H9 (cell line): ENCODE measurements at regions not wholly inside any gene's neighbourhood (a gene's known extent, or its start where the extent isn't known, plus 50 kb on each side); places are given as distances from the start of the nearest gene placed in this dataset.

Experiments
- DNase-seq: peaks from one replicate; pipeline ENCODE4 v3.0.0-alpha.2; 2017
- H2AFZ ChIP-seq: one replicate; pipeline ENCODE4 v1.6.1; 2013; ENCODE audit warnings: mild to moderate bottlenecking, low read length, control low read depth, moderate library complexity
- H2AK5ac ChIP-seq: 2 replicates; pipeline ENCODE4 v1.6.1; 2013; ENCODE audit warnings: low read length, control low read depth, mixed read lengths; ENCODE audit not compliant: insufficient read length
- H2BK120ac ChIP-seq: one replicate; pipeline ENCODE4 v1.6.1; 2013; ENCODE audit warnings: low read depth, mild to moderate bottlenecking, low read length, control low read depth, inconsistent platforms; ENCODE audit not compliant: poor library complexity, severe bottlenecking
- H2BK12ac ChIP-seq: 2 replicates; pipeline ENCODE4 v1.6.1; 2013; ENCODE audit warnings: low read length, control low read depth, mixed read lengths, low read depth; ENCODE audit not compliant: insufficient read length
- H2BK15ac ChIP-seq: 2 replicates; pipeline ENCODE4 v1.6.1; 2013; ENCODE audit warnings: low read depth, low read length, control low read depth
- H2BK20ac ChIP-seq: one replicate; pipeline ENCODE4 v1.6.1; 2013; ENCODE audit warnings: low read depth, mild to moderate bottlenecking, low read length, control low read depth, inconsistent platforms; ENCODE audit not compliant: poor library complexity, severe bottlenecking
- H2BK5ac ChIP-seq: 2 replicates; pipeline ENCODE4 v1.6.1; 2013; ENCODE audit warnings: low read length, control low read depth, mixed read lengths; ENCODE audit not compliant: insufficient read length
- H3K14ac ChIP-seq: 2 replicates; pipeline ENCODE4 v1.6.1; 2013; ENCODE audit warnings: low read length, control low read depth; ENCODE audit not compliant: insufficient read depth
- H3K18ac ChIP-seq: 2 replicates; pipeline ENCODE4 v1.6.1; 2013; ENCODE audit warnings: low read depth, mild to moderate bottlenecking, mixed read lengths, low read length, control low read depth; ENCODE audit not compliant: insufficient read length
- H3K23ac ChIP-seq: 2 replicates; pipeline ENCODE4 v1.6.1; 2013; ENCODE audit warnings: low read length, control low read depth, mixed read lengths, low read depth; ENCODE audit not compliant: insufficient read length
- H3K23me2 ChIP-seq: 2 replicates; pipeline ENCODE4 v1.6.1; 2013; ENCODE audit warnings: low read depth, mild to moderate bottlenecking, mixed read lengths, low read length, control low read depth; ENCODE audit not compliant: insufficient read length, poor library complexity, severe bottlenecking
- H3K27ac ChIP-seq: 2 replicates; pipeline ENCODE4 v1.5.1; 2013; ENCODE audit warnings: low read length, control low read depth, mixed read lengths, low read depth; ENCODE audit not compliant: insufficient read length
- H3K27me3 ChIP-seq: 2 replicates; pipeline ENCODE4 v1.6.1; 2013; ENCODE audit warnings: low read length, control low read depth, inconsistent platforms; ENCODE audit not compliant: insufficient read depth
- H3K4ac ChIP-seq: 2 replicates; pipeline ENCODE4 v1.6.1; 2013; ENCODE audit warnings: low read depth, mild to moderate bottlenecking, control low read depth, inconsistent platforms, low read length, moderate library complexity
- H3K4me1 ChIP-seq: 2 replicates; pipeline ENCODE4 v1.6.1; 2013; ENCODE audit warnings: low read length, control low read depth, inconsistent platforms; ENCODE audit not compliant: insufficient read depth
- H3K4me2 ChIP-seq: 2 replicates; pipeline ENCODE4 v1.6.1; 2013; ENCODE audit warnings: low read length, control low read depth, mixed read lengths; ENCODE audit not compliant: insufficient read length, insufficient read depth
- H3K56ac ChIP-seq: 2 replicates; pipeline ENCODE4 v1.6.1; 2013; ENCODE audit warnings: low read depth, mild to moderate bottlenecking, mixed read lengths, low read length, control low read depth; ENCODE audit not compliant: insufficient read length
- H3K79me1 ChIP-seq: 2 replicates; pipeline ENCODE4 v1.6.1; 2013; ENCODE audit warnings: low read depth, mild to moderate bottlenecking, moderate library complexity, low read length, control low read depth, inconsistent platforms; ENCODE audit not compliant: insufficient read depth, poor library complexity, severe bottlenecking
- H3K79me2 ChIP-seq: 2 replicates; pipeline ENCODE4 v1.6.1; 2013; ENCODE audit warnings: low read length, control low read depth, inconsistent platforms; ENCODE audit not compliant: insufficient read depth
- H3K9ac ChIP-seq: 2 replicates; pipeline ENCODE4 v1.6.1; 2013; ENCODE audit warnings: low read length, control low read depth, mixed read lengths; ENCODE audit not compliant: insufficient read length; ENCODE audit errors: extremely low read depth
- H3K9me3 ChIP-seq: one replicate; pipeline ENCODE4 v1.6.1; 2013; ENCODE audit warnings: low read depth, low read length, inconsistent platforms; ENCODE audit not compliant: control insufficient read depth
- H3T11ph ChIP-seq: one replicate; pipeline ENCODE4 v1.6.1; 2013; ENCODE audit warnings: mild to moderate bottlenecking, low read length, control low read depth, inconsistent platforms
- H4K20me1 ChIP-seq: one replicate; pipeline ENCODE4 v1.6.1; 2013; ENCODE audit not compliant: control insufficient read depth, insufficient read length, insufficient read depth
- H4K5ac ChIP-seq: 2 replicates; pipeline ENCODE4 v1.6.1; 2013; ENCODE audit warnings: low read depth, mild to moderate bottlenecking, mixed read lengths, low read length, control low read depth; ENCODE audit not compliant: insufficient read length
- H4K8ac ChIP-seq: replicated peaks from 2 replicates; pipeline ENCODE4 v1.6.1; 2013; ENCODE audit warnings: low read length, control low read depth, mixed read lengths, low read depth; ENCODE audit not compliant: insufficient read length
- H4K91ac ChIP-seq: 2 replicates; pipeline ENCODE4 v1.6.1; 2013; ENCODE audit warnings: low read depth, mild to moderate bottlenecking, moderate library complexity, mixed read lengths, low read length, control low read depth; ENCODE audit not compliant: insufficient read length
- H3K27ac Mint-ChIP-seq, 3 experiments: 2 replicates in 2 of 3; 3 replicates in 1 of 3; pipeline ENCODE4 v1.8.0; 2020 to 2021; ENCODE audit warnings: mixed read lengths in 3 of 3, mild to moderate bottlenecking in 1 of 3, moderate library complexity in 1 of 3
- H3K27me3 Mint-ChIP-seq: 2 replicates; pipeline ENCODE4 v1.8.0; 2021; ENCODE audit warnings: low read depth, mild to moderate bottlenecking, moderate library complexity, mixed read lengths
- H3K36me3 Mint-ChIP-seq, 3 experiments: 2 replicates in 2 of 3; 3 replicates in 1 of 3; pipeline ENCODE4 v1.8.0; 2020 to 2021; ENCODE audit warnings: low read depth in 3 of 3, mixed read lengths in 3 of 3; ENCODE audit not compliant: insufficient read depth in 1 of 3
- H3K4me1 Mint-ChIP-seq, 2 experiments: 2 replicates each; pipeline ENCODE4 v1.8.0; 2020; ENCODE audit warnings: mixed read lengths in 2 of 2
- H3K4me3 Mint-ChIP-seq, 2 experiments: 2 replicates in 1 of 2; 3 replicates in 1 of 2; pipeline ENCODE4 v1.8.0; 2020 to 2021; ENCODE audit warnings: mild to moderate bottlenecking in 2 of 2, mixed read lengths in 2 of 2, moderate library complexity in 1 of 2
- H3K9me3 Mint-ChIP-seq, 2 experiments: 2 replicates in 1 of 2; 3 replicates in 1 of 2; pipeline ENCODE4 v1.8.0; 2020; ENCODE audit warnings: mild to moderate bottlenecking in 2 of 2, mixed read lengths in 2 of 2, moderate library complexity in 1 of 2
- WGBS: extraction: QIAGEN DNeasy Blood & Tissue Kit; methylation state at CpG from one replicate; pipeline ENCODE4 v1.1.7; 2013; ENCODE audit warnings: missing lambda C conversion rate, low lambda C conversion rate, mixed read lengths; ENCODE audit not compliant: insufficient read length; ENCODE audit errors: extremely low coverage; 5-methylcytosine and 5-hydroxymethylcytosine counted together
- TF ChIP-seq, protein P1 (sequence below): fragments of 200-600 bp; sonication (generic); conservative IDR thresholded peaks from 3 replicates; pipeline ENCODE4 v1.8.0; 2021; ENCODE audit warnings: antibody characterized with exemption, mild to moderate bottlenecking

DNA sequence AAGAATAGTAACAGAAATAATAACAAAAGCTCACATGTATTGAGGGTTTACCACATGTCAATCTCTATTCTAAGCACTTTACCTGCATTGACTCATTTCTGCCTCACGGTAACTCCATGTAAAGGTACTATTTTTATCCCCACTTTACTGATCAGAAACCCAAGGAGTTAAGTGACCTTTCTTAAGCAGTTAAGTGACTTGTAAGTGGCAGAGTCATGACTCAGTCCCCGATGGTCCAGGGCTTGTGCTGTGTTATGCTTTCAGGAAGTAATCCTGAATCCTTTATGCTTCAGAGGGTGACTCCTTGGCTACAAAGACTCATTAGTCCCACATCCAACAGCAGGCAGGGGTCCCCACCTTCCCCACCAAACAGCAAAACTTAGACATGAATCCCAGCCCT is 66.5 kb downstream of the MRM1 start:
- H3K9ac ChIP-seq, result no peak overlapping the region
- H4K5ac ChIP-seq, result no peak overlapping the region
- H3K79me2 ChIP-seq, result no peaks in the 10 kb centered on the region
- H3K27ac ChIP-seq, result no peak overlapping the region
- no peak overlapping the region for H3K27ac Mint-ChIP-seq
- DNase-seq, result no peak
- H2BK120ac ChIP-seq, result no peak overlapping the region
- no peak overlapping the region for H2AK5ac ChIP-seq
- H3K79me1 ChIP-seq, result no peaks in the 10 kb centered on the region
- no peak overlapping the region for H3K18ac ChIP-seq
- no peak overlapping the region for H2BK5ac ChIP-seq
- H3K27me3 Mint-ChIP-seq, result peaks cover 7% of the 10 kb centered on the region
- no peak overlapping the region for H3K23ac ChIP-seq
- TF ChIP-seq, protein P1, sequence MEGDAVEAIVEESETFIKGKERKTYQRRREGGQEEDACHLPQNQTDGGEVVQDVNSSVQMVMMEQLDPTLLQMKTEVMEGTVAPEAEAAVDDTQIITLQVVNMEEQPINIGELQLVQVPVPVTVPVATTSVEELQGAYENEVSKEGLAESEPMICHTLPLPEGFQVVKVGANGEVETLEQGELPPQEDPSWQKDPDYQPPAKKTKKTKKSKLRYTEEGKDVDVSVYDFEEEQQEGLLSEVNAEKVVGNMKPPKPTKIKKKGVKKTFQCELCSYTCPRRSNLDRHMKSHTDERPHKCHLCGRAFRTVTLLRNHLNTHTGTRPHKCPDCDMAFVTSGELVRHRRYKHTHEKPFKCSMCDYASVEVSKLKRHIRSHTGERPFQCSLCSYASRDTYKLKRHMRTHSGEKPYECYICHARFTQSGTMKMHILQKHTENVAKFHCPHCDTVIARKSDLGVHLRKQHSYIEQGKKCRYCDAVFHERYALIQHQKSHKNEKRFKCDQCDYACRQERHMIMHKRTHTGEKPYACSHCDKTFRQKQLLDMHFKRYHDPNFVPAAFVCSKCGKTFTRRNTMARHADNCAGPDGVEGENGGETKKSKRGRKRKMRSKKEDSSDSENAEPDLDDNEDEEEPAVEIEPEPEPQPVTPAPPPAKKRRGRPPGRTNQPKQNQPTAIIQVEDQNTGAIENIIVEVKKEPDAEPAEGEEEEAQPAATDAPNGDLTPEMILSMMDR, result no peak
- no peak overlapping the region for H4K8ac ChIP-seq
- H2BK20ac ChIP-seq, result no peak overlapping the region
- H3K23me2 ChIP-seq, result no peaks in the 10 kb centered on the region
- no peaks in the 10 kb centered on the region for H3K9me3 Mint-ChIP-seq
- H2BK12ac ChIP-seq, result no peak overlapping the region
- no peak overlapping the region for H3K4ac ChIP-seq
- H3K27me3 ChIP-seq, result no peaks in the 10 kb centered on the region
- no peaks in the 10 kb centered on the region for H3K4me1 ChIP-seq
- no peak overlapping the region for H3K4me3 Mint-ChIP-seq
- H3K36me3 Mint-ChIP-seq, result no peaks in the 10 kb centered on the region
- H2BK15ac ChIP-seq, result no peak overlapping the region
- peaks cover 4 to 13% of the 10 kb centered on the region in 2 experiments; a peak in 3 of 4 replicates for H3K4me1 Mint-ChIP-seq
- H2AFZ ChIP-seq, result no peak overlapping the region
- no peak overlapping the region for H4K91ac ChIP-seq
- no peak overlapping the region for H3K4me2 ChIP-seq
- WGBS, result no CpG with 5 or more reads among the region's 2 CpGs
- no peak overlapping the region for H3K14ac ChIP-seq
- no peak overlapping the region for H3K56ac ChIP-seq
- H4K20me1 ChIP-seq, result no peaks in the 10 kb centered on the region
- H3T11ph ChIP-seq, result no peak overlapping the region
- H3K9me3 ChIP-seq, result no peaks in the 10 kb centered on the region
